ENCODE measurements at regions not wholly inside any gene's neighbourhood (a gene's known extent, or its start where the extent isn't known, plus 50 kb on each side); places are given as distances from the start of the nearest gene placed in this dataset.

DNA sequence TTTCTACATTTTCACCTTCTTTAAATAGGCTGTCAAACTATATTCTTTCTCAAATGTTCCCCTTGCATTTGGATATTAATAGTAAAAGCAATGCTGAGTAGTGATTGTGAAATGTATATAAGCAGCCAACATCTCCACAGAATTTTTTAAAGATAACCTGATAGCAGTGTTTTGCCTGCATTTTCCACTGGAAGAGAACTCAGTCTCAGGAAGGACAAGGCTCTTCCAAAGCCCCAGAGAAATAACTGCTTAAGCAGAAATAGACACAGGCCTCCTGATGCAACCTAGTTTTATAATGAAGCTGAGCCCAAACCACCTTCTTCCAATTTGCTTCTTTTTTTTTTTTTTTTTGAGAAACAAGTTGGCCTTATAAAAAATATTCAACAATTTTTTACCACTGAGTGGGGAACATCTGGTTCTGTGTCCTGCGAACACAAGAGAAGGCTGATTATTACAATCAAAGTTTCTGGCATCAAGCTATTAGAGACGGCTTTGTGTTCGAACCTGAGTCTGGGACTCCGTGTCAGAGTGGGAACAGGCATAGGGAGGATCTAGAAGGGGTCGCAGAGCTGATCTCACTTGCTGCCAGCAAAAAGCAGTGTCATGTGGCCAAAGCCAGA is 332.5 kb upstream of the TBL1XR1 start:
- intact Hi-C loops (cut with DNase I): no loop called here
- Histone ChIP-seq H3K4me1 (no peaks in the 10 kb centered on the region), H3K9me3 (no peaks in the 10 kb centered on the region), H3K27ac (no peak overlapping the region), H3K36me3 (no peaks in the 10 kb centered on the region), H3K4me3 (no peak overlapping the region), H3K27me3 (no peaks in the 10 kb centered on the region)
- FAIRE-seq (no peak), ATAC-seq (peak in 2 of 4 donors; percentile 19 to 30), DNase-seq (no peak)
- no peak for TF ChIP-seq CTCF (IDR thresholded peaks at IDR 0.05)
- WGBS, 2 donors: 87 to 95% methylated on average over 5 of the region's 5 CpGs

GRCh38 chr3:177530908-177531307 is 333.6 kb upstream of the TBL1XR1 start:
- Histone ChIP-seq H3K9me3 (no peaks in the 10 kb centered on the region), H3K27ac (no peak overlapping the region), H3K4me3 (no peak overlapping the region), H3K4me1 (no peaks in the 10 kb centered on the region), H3K27me3 (no peaks in the 10 kb centered on the region), H3K36me3 (no peaks in the 10 kb centered on the region)
- TF ChIP-seq CTCF (IDR thresholded peaks at IDR 0.05): no peak
- ATAC-seq (no peak), DNase-seq (no peak), FAIRE-seq (no peak)
- intact Hi-C loops (cut with DNase I): no loop called here
- WGBS, 2 donors: 84 to 87% methylated on average over 5 of the region's 5 CpGs

- H3K27ac ChIP-seq: no peak overlapping the region
- ATAC-seq (no peak), DNase-seq (no peak), FAIRE-seq (no peak)
- TF ChIP-seq CTCF (IDR thresholded peaks at IDR 0.05): no peak
- no peak overlapping the region for H3K4me3 ChIP-seq
- H3K9me3 ChIP-seq: no peaks in the 10 kb centered on the region
- H3K36me3 ChIP-seq: no peaks in the 10 kb centered on the region
- peaks cover 0 to 6% (median 0%) of the 10 kb centered on the region in 3 donors for H3K4me1 ChIP-seq
- intact Hi-C loops (cut with DNase I): no loop called here
- no peaks in the 10 kb centered on the region for H3K27me3 ChIP-seq
- 88 to 92% methylated on average over 2 of the region's 2 CpGs for WGBS, 2 donors
Measured at GRCh38 chr3:177536873-177537272, 339.6 kb upstream of the TBL1XR1 start.

GRCh38 chr3:177537612-177538011 is 340.3 kb upstream of the TBL1XR1 start:
- no peak overlapping the region for H3K27ac ChIP-seq
- WGBS, 2 donors: 88% methylated on average over 1 of the region's 1 CpG
- intact Hi-C loops (cut with DNase I): no loop called here
- H3K4me3 ChIP-seq: no peak overlapping the region
- FAIRE-seq: no peak
- ATAC-seq: no peak
- no peak for TF ChIP-seq CTCF (IDR thresholded peaks at IDR 0.05)
- H3K9me3 ChIP-seq: no peaks in the 10 kb centered on the region
- H3K27me3 ChIP-seq: no peaks in the 10 kb centered on the region
- no peaks in the 10 kb centered on the region for H3K36me3 ChIP-seq
- peaks cover 0 to 6% (median 0%) of the 10 kb centered on the region in 3 donors for H3K4me1 ChIP-seq
- no peak for DNase-seq

DNA sequence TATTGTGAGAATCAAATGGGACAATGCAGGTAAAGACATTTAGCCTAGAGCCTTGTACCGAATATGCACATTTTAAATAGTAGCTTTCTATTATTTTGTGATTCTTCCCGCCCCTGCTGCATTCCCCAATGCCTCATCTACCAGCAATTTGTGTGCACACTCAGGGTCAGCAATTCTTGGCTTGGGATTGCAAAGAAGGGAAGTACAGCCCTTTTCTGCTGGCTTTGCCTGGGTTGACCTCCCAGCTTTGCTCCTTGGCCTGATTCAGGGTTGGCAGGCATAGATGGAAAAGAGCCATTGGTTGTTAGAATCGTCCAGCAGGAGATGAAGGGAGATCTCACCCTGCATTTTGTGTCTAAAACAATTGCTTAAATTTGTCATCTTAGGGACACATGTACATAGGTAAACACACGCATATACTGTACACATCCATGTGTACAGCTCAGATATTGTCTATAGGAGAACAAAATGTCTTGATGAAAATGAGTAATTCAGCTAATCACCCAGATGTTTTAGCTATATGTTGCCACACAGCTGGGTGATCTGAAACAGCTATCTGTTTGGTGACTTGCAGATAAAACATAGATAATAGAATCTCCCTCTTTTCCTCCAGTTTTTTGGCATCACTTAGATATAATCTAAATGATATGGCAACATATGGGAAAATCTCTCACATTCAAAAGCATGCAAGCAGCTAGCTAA is 340.9 kb upstream of the TBL1XR1 start:
- no peak for DNase-seq
- Histone ChIP-seq H3K27ac (no peak overlapping the region), H3K4me3 (no peak overlapping the region), H3K27me3 (no peaks in the 10 kb centered on the region), H3K36me3 (no peaks in the 10 kb centered on the region), H3K9me3 (no peaks in the 10 kb centered on the region), H3K4me1 (peaks cover 0 to 6% (median 0%) of the 10 kb centered on the region in 3 donors)
- intact Hi-C loops (cut with DNase I): no loop called here
- FAIRE-seq: no peak
- WGBS, 2 donors: 55 to 57% methylated on average over 4 of the region's 4 CpGs
- peak in 2 of 4 donors; percentile 38 to 57 for ATAC-seq
- TF ChIP-seq CTCF (IDR thresholded peaks at IDR 0.05): no peak

All from pancreas (tissue), 10 donors.